Parathyroid adenoma (tissue), 2 donors: ENCODE measurements at regions not wholly inside any gene's neighbourhood (a gene's known extent, or its start where the extent isn't known, plus 50 kb on each side); places are given as distances from the start of the nearest gene placed in this dataset.

Experiments
- H2AFZ ChIP-seq: fragments of 300-600 bp; sonication (generic); one replicate; pipeline ENCODE4 v1.7.0; 2017; ENCODE audit warnings: antibody characterized with exemption, mild to moderate bottlenecking
- H3K27ac ChIP-seq: fragments of 300-600 bp; sonication (generic); one replicate; pipeline ENCODE4 v1.7.0; 2017
- H3K27me3 ChIP-seq: fragments of 300-600 bp; sonication (generic); one replicate; pipeline ENCODE4 v1.7.0; 2017; ENCODE audit warnings: low read length; ENCODE audit not compliant: control insufficient read depth, insufficient read depth
- H3K36me3 ChIP-seq: fragments of 300-600 bp; sonication (generic); one replicate; pipeline ENCODE4 v1.7.0; 2017; ENCODE audit warnings: low read length; ENCODE audit not compliant: control insufficient read depth, insufficient read depth
- H3K4me1 ChIP-seq: fragments of 300-600 bp; sonication (generic); one replicate; pipeline ENCODE4 v1.7.0; 2017; ENCODE audit warnings: control low read depth
- H3K4me2 ChIP-seq: fragments of 300-600 bp; sonication (generic); one replicate; pipeline ENCODE4 v1.7.0; 2017; ENCODE audit warnings: low read length
- H3K4me3 ChIP-seq: fragments of 300-600 bp; sonication (generic); one replicate; pipeline ENCODE4 v1.7.0; 2017; ENCODE audit warnings: low read depth, low read length
- H3K79me2 ChIP-seq: fragments of 300-600 bp; sonication (generic); one replicate; pipeline ENCODE4 v1.7.0; 2017; ENCODE audit warnings: control low read depth
- H3K9ac ChIP-seq: fragments of 300-600 bp; sonication (generic); one replicate; pipeline ENCODE4 v1.7.0; 2017; ENCODE audit warnings: mild to moderate bottlenecking
- H3K9me3 ChIP-seq: fragments of 300-600 bp; sonication (generic); one replicate; pipeline ENCODE4 v1.7.0; 2017; ENCODE audit warnings: low read length; ENCODE audit not compliant: control insufficient read depth
- TF ChIP-seq, protein P1 (sequence below): fragments of 300-600 bp; sonication (generic); IDR thresholded peaks from one replicate; pipeline ENCODE4 v1.7.0; 2017; ENCODE audit warnings: antibody characterized with exemption, mild to moderate bottlenecking
- donor health status: primary hyperparathyroidism.

DNA sequence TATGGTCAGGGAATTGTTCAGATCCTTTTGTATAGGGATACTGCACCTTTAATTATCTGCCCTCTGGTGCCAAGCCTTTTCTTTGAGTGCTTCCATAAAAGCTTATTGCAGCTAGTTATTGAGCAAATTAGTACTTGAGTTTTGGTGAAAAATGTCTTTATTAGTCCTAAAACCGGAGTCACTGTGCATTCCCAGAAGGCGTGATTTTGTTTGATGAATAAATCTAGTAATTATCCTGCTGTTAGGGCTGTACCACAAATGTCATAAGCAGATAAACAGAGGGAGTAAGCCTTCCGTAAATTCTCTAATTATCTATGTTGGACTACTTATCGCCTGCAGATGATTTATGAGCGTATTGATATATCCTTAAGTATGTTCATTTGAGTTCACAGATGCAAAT lies 620.7 kb upstream of the ARRDC3 start:
- Histone ChIP-seq H3K27me3 (no peaks in the 10 kb centered on the region), H3K27ac (no peak overlapping the region)

DNA sequence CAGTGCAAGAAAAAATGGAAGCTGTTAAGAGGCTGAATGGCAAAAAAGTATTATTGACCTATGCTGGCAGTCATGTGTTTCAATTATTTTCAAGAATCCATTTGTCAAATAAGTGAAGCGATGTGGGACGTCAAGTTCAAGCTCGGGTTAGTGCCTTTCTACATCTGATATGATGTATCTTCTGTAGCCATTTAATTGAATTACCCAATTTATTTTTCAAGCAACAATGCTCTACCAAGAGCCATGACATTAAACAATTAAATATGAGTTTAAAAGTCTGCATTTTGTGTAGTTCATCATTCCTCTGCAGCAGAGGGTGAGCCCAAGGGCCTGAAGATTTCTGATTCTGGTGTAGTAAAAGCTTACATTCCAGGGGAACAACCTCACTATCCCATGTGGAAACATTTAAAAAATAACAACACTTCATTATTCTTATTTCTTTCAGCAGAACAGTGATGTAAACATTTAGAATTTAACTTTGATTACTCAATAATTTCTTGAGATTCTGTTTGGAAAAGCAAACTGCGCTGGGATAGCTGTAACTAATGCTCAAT lies 619.7 kb upstream of the ARRDC3 start:
- H3K4me2 ChIP-seq, result no peak overlapping the region
- H2AFZ ChIP-seq, result no peak overlapping the region
- H3K9me3 ChIP-seq, result no peaks in the 10 kb centered on the region
- H3K27ac ChIP-seq, result no peak overlapping the region
- H3K79me2 ChIP-seq, result no peaks in the 10 kb centered on the region
- no peaks in the 10 kb centered on the region for H3K36me3 ChIP-seq
- H3K27me3 ChIP-seq, result no peaks in the 10 kb centered on the region
- no peak overlapping the region for H3K9ac ChIP-seq
- H3K4me3 ChIP-seq, result no peak overlapping the region
- TF ChIP-seq, protein P1, sequence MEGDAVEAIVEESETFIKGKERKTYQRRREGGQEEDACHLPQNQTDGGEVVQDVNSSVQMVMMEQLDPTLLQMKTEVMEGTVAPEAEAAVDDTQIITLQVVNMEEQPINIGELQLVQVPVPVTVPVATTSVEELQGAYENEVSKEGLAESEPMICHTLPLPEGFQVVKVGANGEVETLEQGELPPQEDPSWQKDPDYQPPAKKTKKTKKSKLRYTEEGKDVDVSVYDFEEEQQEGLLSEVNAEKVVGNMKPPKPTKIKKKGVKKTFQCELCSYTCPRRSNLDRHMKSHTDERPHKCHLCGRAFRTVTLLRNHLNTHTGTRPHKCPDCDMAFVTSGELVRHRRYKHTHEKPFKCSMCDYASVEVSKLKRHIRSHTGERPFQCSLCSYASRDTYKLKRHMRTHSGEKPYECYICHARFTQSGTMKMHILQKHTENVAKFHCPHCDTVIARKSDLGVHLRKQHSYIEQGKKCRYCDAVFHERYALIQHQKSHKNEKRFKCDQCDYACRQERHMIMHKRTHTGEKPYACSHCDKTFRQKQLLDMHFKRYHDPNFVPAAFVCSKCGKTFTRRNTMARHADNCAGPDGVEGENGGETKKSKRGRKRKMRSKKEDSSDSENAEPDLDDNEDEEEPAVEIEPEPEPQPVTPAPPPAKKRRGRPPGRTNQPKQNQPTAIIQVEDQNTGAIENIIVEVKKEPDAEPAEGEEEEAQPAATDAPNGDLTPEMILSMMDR, result no peak
- H3K4me1 ChIP-seq, result no peaks in the 10 kb centered on the region

More for the DNA sequence above, 620.7 kb upstream of the ARRDC3 start:
- TF ChIP-seq, protein P1, result no peak
- Histone ChIP-seq H3K4me2 (no peak overlapping the region), H3K36me3 (no peaks in the 10 kb centered on the region), H3K79me2 (no peaks in the 10 kb centered on the region), H3K4me3 (no peak overlapping the region), H3K9me3 (no peaks in the 10 kb centered on the region), H3K9ac (no peak overlapping the region), H2AFZ (no peak overlapping the region), H3K4me1 (no peaks in the 10 kb centered on the region)

DNA sequence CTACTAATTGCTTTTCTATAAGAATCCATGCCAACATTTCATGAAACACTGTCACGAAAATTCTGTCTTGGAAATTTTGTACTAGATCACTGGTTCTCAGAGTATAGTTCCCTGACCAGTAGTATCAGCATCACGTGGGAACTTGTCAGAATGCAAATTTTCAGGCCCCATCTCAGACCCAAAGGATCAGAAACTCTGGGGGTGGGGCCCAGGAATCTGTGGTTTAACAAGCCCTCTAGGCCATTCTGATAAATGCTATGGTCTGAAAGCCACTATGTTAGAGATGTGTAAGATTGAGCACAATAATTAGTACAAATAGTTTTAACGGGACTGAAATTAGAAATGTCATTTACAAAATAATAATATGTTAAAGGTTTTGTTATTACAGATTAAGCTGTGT lies 615.7 kb upstream of the ARRDC3 start:
- H3K9me3 ChIP-seq, result no peaks in the 10 kb centered on the region
- no peak overlapping the region for H3K9ac ChIP-seq
- no peaks in the 10 kb centered on the region for H3K36me3 ChIP-seq
- H3K4me3 ChIP-seq, result no peak overlapping the region
- no peaks in the 10 kb centered on the region for H3K27me3 ChIP-seq
- H3K4me2 ChIP-seq, result no peak overlapping the region
- no peak overlapping the region for H2AFZ ChIP-seq
- H3K79me2 ChIP-seq, result no peaks in the 10 kb centered on the region
- TF ChIP-seq, protein P1, result no peak
- no peak overlapping the region for H3K27ac ChIP-seq
- H3K4me1 ChIP-seq, result no peaks in the 10 kb centered on the region

DNA sequence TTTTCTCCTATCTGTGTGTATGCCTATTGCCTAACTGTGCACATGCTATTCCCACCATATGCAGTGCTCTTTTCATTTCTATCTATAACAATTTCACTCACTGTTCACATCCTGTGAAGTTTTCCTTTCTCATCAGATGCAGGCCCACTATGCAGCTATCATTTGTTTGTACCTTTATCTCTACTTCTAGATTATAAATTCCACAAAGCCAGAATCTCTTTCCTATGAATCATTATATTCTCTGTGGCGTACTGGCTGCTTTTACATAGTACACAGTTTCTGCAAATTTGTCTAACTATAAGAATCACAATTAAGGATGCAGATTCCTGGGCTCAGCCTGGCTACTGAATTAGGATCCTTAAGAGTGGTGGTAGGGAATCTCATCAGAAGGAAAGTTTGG lies 600.8 kb upstream of the ARRDC3 start:
- Histone ChIP-seq H3K9ac (no peak overlapping the region), H3K79me2 (no peaks in the 10 kb centered on the region), H3K36me3 (no peaks in the 10 kb centered on the region), H3K4me2 (no peak overlapping the region), H2AFZ (no peak overlapping the region), H3K4me3 (no peak overlapping the region), H3K4me1 (no peaks in the 10 kb centered on the region), H3K27me3 (no peaks in the 10 kb centered on the region), H3K9me3 (no peaks in the 10 kb centered on the region), H3K27ac (no peak overlapping the region)
- TF ChIP-seq, protein P1, result no peak

DNA sequence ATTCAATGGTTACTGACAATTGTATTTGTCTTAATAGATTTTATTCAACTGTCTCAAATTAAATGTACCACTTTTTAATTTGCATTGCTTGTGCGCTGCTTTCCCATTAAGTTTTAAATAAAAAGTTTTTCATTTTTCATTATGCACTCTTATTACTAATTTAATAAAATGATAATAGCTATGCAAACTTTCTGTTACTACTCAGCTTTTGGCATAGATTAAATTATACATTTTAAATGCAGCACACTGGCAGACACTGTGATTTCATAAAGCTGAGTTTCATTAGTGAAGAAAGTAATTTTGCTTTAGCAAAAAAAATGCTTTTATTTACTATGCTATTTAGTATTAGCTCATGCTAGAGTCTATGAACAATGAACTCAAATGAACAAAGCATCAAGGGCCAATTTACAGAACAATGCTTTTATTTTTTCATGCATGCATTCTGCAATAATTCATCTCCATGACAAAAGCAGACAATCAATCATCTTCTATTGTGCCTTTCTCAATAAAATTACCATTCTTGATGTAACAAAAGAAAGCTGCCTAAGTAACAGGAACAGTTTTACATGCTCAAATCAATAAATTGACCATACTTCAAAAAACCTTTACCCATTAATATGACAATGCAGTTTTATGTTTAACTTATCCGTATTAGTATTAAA lies 595.2 kb upstream of the ARRDC3 start:
- Histone ChIP-seq H3K27ac (no peak overlapping the region), H3K79me2 (no peaks in the 10 kb centered on the region), H3K4me2 (no peak overlapping the region), H3K9ac (no peak overlapping the region), H2AFZ (no peak overlapping the region), H3K4me3 (no peak overlapping the region), H3K36me3 (no peaks in the 10 kb centered on the region), H3K27me3 (no peaks in the 10 kb centered on the region), H3K9me3 (no peaks in the 10 kb centered on the region), H3K4me1 (no peaks in the 10 kb centered on the region)
- TF ChIP-seq, protein P1, result no peak
